ENCODE measurements at regions not wholly inside any gene's neighbourhood (a gene's known extent, or its start where the extent isn't known, plus 50 kb on each side); places are given as distances from the start of the nearest gene placed in this dataset.

DNA sequence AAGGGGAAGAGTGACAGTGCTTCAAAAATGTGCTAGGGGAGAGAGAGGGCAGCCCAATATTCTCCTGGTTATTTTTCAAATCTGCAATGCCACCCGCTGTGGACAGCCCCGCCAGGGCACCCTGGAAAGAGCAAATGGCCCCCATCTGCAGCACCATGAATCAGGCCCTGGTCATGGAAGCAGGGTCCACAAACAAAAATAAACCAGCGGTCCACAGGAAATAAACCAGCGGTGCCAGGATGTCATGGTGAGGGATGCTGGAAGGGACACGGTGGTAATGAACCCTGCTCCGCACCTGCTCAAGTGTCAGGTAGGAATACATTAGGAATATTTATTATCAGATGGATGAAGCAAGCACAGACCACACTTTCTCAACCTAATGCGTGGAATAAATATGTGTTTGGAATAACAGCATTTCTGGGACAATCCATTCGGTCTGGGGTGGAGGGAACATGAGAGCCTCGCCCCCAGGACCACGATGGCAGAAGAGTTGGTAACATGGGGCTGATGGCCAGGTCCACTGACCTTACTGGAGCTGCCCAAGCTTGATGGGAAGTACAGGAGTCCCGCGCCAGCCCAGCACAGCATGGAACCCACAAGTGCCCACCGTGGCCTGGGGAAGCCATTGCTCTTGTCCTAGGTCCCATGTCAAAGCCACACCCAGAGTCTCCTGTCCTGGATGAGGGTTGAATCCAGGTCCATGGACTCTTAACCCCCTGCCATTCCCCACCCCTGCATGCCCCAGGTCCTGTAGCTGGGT lies 181.7 kb downstream of the BRD1 start:
- TF ChIP-seq SNAI2 (CRISPR knock-in tag; IDR thresholded peaks at IDR 0.05) = no peak
- TF ChIP-seq, protein P1, sequence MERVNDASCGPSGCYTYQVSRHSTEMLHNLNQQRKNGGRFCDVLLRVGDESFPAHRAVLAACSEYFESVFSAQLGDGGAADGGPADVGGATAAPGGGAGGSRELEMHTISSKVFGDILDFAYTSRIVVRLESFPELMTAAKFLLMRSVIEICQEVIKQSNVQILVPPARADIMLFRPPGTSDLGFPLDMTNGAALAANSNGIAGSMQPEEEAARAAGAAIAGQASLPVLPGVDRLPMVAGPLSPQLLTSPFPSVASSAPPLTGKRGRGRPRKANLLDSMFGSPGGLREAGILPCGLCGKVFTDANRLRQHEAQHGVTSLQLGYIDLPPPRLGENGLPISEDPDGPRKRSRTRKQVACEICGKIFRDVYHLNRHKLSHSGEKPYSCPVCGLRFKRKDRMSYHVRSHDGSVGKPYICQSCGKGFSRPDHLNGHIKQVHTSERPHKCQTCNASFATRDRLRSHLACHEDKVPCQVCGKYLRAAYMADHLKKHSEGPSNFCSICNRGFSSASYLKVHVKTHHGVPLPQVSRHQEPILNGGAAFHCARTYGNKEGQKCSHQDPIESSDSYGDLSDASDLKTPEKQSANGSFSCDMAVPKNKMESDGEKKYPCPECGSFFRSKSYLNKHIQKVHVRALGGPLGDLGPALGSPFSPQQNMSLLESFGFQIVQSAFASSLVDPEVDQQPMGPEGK (CRISPR knock-in tag; IDR thresholded peaks at IDR 0.05; ENCODE audit: borderline replicate concordance) = no peak
- TF ChIP-seq ZNF565 (CRISPR knock-in tag; conservative IDR thresholded peaks at IDR 0.05; ENCODE audit: low read depth) = no peak
- no peak for TF ChIP-seq GLIS3 (CRISPR knock-in tag; IDR thresholded peaks at IDR 0.05)
- TF ChIP-seq, protein P2, sequence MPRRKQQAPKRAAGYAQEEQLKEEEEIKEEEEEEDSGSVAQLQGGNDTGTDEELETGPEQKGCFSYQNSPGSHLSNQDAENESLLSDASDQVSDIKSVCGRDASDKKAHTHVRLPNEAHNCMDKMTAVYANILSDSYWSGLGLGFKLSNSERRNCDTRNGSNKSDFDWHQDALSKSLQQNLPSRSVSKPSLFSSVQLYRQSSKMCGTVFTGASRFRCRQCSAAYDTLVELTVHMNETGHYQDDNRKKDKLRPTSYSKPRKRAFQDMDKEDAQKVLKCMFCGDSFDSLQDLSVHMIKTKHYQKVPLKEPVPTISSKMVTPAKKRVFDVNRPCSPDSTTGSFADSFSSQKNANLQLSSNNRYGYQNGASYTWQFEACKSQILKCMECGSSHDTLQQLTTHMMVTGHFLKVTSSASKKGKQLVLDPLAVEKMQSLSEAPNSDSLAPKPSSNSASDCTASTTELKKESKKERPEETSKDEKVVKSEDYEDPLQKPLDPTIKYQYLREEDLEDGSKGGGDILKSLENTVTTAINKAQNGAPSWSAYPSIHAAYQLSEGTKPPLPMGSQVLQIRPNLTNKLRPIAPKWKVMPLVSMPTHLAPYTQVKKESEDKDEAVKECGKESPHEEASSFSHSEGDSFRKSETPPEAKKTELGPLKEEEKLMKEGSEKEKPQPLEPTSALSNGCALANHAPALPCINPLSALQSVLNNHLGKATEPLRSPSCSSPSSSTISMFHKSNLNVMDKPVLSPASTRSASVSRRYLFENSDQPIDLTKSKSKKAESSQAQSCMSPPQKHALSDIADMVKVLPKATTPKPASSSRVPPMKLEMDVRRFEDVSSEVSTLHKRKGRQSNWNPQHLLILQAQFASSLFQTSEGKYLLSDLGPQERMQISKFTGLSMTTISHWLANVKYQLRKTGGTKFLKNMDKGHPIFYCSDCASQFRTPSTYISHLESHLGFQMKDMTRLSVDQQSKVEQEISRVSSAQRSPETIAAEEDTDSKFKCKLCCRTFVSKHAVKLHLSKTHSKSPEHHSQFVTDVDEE (CRISPR knock-in tag; IDR thresholded peaks at IDR 0.05) = no peak
- no peak for TF ChIP-seq POU6F1 (CRISPR knock-in tag; IDR thresholded peaks at IDR 0.05; ENCODE audit: borderline replicate concordance, low read depth)

Data from SK-N-SH treated with all-trans-retinoic acid at 6 μM for 48 hours (cell line).